ENCODE measurements at regions not wholly inside any gene's neighbourhood (a gene's known extent, or its start where the extent isn't known, plus 50 kb on each side); places are given as distances from the start of the nearest gene placed in this dataset.

- DNase-seq, result no peak
Observed at GRCh38 chr4:125828346-125828745, 513.6 kb downstream of the FAT4 start.

- no peak for DNase-seq
Observed at GRCh38 chr4:125832161-125832560, 517.4 kb downstream of the FAT4 start.

GRCh38 chr4:125836597-125837195 is 521.9 kb downstream of the FAT4 start:
- DNase-seq, result no peak

GRCh38 chr4:125837493-125838201 is 522.9 kb downstream of the FAT4 start:
- no peak for DNase-seq

GRCh38 chr4:125838202-125838601 is 523.4 kb downstream of the FAT4 start:
- DNase-seq, result no peak

GRCh38 chr4:125838924-125839323 is 524.2 kb downstream of the FAT4 start:
- DNase-seq, result no peak

- DNase-seq, result no peak
Observed at GRCh38 chr4:125843947-125844346, 529.2 kb downstream of the FAT4 start.

- DNase-seq, result no peak
Observed at GRCh38 chr4:125847518-125847917, 532.8 kb downstream of the FAT4 start.

GRCh38 chr4:125849869-125850268 is 535.1 kb downstream of the FAT4 start:
- DNase-seq, result no peak

- no peak for DNase-seq
Observed at GRCh38 chr4:125891597-125892258, 577.0 kb downstream of the FAT4 start.

GRCh38 chr4:125904802-125905201 is 590.0 kb downstream of the FAT4 start:
- no peak for DNase-seq

GRCh38 chr4:125911058-125911457 is 596.3 kb downstream of the FAT4 start:
- DNase-seq, result no peak

GRCh38 chr4:125911481-125911880 is 596.7 kb downstream of the FAT4 start:
- no peak for DNase-seq

- no peak for DNase-seq
Observed at GRCh38 chr4:125917559-125917958, 602.8 kb downstream of the FAT4 start.

GRCh38 chr4:125928652-125929051 is 613.9 kb downstream of the FAT4 start:
- no peak for DNase-seq

- DNase-seq, result no peak
Observed at GRCh38 chr4:125938541-125938940, 623.8 kb downstream of the FAT4 start.

- no peak for DNase-seq
Observed at GRCh38 chr4:125940426-125940825, 625.7 kb downstream of the FAT4 start.

- no peak for DNase-seq
Observed at GRCh38 chr4:125944966-125945365, 630.2 kb downstream of the FAT4 start.

- DNase-seq, result no peak
Observed at GRCh38 chr4:125948021-125948420, 633.3 kb downstream of the FAT4 start.

- no peak for DNase-seq
Observed at GRCh38 chr4:125951261-125951887, 636.6 kb downstream of the FAT4 start.

- no peak for DNase-seq
Observed at GRCh38 chr4:125952631-125953030, 637.9 kb downstream of the FAT4 start.

- no peak for DNase-seq
Observed at GRCh38 chr4:125956276-125956675, 641.5 kb downstream of the FAT4 start.

GRCh38 chr4:125958519-125958918 is 643.8 kb downstream of the FAT4 start:
- DNase-seq, result no peak

- no peak for DNase-seq
Observed at GRCh38 chr4:125961626-125962025, 646.9 kb downstream of the FAT4 start.
